Spleen (tissue), 7 donors: ENCODE measurements at regions not wholly inside any gene's neighbourhood (a gene's known extent, or its start where the extent isn't known, plus 50 kb on each side); places are given as distances from the start of the nearest gene placed in this dataset.

Source experiments
- POLR2A ChIP-seq, 3 donors: fragments of 450-650 bp; IDR thresholded peaks; one replicate each; pipeline ENCODE4 v1.5.1; 2017; ENCODE audit warnings: antibody characterized with exemption in 3 of 3, mild to moderate bottlenecking in 1 of 3
- TF ChIP-seq, protein P1 (sequence below), 11 experiments: fragments of 200-600 bp in 7 of 11; fragments of 450-650 bp in 4 of 11; sonication (generic) in 4 of 11; IDR thresholded peaks in 8 of 11; conservative IDR thresholded peaks in 3 of 11; 1 replicate in 7 of 11; 2 replicates in 4 of 11; pipeline versions ENCODE4 v1.4.0 to v1.8.0; 2016 to 2021; ENCODE audit warnings: antibody characterized with exemption in 11 of 11, inconsistent platforms in 4 of 11, mild to moderate bottlenecking in 1 of 11
- donor health status: DM: no; HTN: no; CAD: no; lungs with moderate emphysema.
- donor health status: DM: no; HTN: no; CAD: no.
- donor health status: DM: no; HTN: no; CAD: no.

DNA sequence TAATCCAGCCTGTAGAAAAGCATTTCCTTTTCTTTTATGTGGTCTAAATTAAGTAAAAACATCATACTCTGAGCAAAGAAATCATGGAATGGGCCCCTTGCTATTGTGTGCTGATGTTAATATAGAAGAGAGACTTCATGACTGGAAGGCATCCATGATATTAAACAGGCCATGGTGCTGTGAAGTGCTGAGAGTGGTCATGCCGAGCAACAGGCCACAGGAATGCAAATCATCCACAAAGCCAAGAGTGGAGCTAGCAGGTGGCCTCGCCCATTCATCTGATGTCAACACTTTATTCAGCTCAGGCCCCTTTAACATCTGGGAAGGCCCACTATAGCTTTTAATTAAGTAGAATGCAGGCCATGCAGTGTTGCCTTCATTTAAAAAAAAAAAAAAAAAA is 115.2 kb upstream of the HMGCLL1 start:
- TF ChIP-seq, protein P1, sequence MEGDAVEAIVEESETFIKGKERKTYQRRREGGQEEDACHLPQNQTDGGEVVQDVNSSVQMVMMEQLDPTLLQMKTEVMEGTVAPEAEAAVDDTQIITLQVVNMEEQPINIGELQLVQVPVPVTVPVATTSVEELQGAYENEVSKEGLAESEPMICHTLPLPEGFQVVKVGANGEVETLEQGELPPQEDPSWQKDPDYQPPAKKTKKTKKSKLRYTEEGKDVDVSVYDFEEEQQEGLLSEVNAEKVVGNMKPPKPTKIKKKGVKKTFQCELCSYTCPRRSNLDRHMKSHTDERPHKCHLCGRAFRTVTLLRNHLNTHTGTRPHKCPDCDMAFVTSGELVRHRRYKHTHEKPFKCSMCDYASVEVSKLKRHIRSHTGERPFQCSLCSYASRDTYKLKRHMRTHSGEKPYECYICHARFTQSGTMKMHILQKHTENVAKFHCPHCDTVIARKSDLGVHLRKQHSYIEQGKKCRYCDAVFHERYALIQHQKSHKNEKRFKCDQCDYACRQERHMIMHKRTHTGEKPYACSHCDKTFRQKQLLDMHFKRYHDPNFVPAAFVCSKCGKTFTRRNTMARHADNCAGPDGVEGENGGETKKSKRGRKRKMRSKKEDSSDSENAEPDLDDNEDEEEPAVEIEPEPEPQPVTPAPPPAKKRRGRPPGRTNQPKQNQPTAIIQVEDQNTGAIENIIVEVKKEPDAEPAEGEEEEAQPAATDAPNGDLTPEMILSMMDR (IDR thresholded peaks at IDR 0.05 in 8 of 11, conservative IDR thresholded peaks at IDR 0.05 in 3 of 11), result no peak
- TF ChIP-seq POLR2A (IDR thresholded peaks at IDR 0.05), result no peak
